Thymus (tissue), 11 donors: ENCODE measurements at regions not wholly inside any gene's neighbourhood (a gene's known extent, or its start where the extent isn't known, plus 50 kb on each side); places are given as distances from the start of the nearest gene placed in this dataset.

Experiments used
- DNase-seq, 9 donors: peaks; one replicate each; pipeline ENCODE4 v3.0.0-alpha.2; 2013; ENCODE audit warnings: low spot score in 9 of 9, low read depth in 6 of 9, missing footprints in 1 of 9
- H3K27ac ChIP-seq, 2 donors: one replicate each; pipeline ENCODE4 v1.5.1; 2013; ENCODE audit warnings: control low read depth in 1 of 2, low read depth in 1 of 2, low read length in 1 of 2, mild to moderate bottlenecking in 1 of 2, moderate library complexity in 1 of 2
- H3K27me3 ChIP-seq, 2 donors: one replicate each; pipeline ENCODE4 v1.5.1; 2013; ENCODE audit warnings: low read length in 1 of 2; ENCODE audit not compliant: control insufficient read depth in 2 of 2, insufficient read depth in 1 of 2
- H3K36me3 ChIP-seq, 2 donors: one replicate each; pipeline ENCODE4 v1.5.1; 2013; ENCODE audit warnings: low read length in 1 of 2, mild to moderate bottlenecking in 1 of 2, moderate library complexity in 1 of 2; ENCODE audit not compliant: control insufficient read depth in 2 of 2, insufficient read depth in 2 of 2
- H3K4me1 ChIP-seq, 2 donors: one replicate each; pipeline ENCODE4 v1.5.1; 2013; ENCODE audit warnings: low read length in 2 of 2; ENCODE audit not compliant: control insufficient read depth in 2 of 2, insufficient read depth in 2 of 2
- H3K4me3 ChIP-seq, 2 donors: one replicate each; pipeline ENCODE4 v1.5.1; 2013; ENCODE audit warnings: low read length in 2 of 2, control low read depth in 1 of 2, mild to moderate bottlenecking in 1 of 2
- H3K9me3 ChIP-seq, 2 donors: one replicate each; pipeline ENCODE4 v1.5.1; 2013; ENCODE audit warnings: low read length in 1 of 2, mild to moderate bottlenecking in 1 of 2; ENCODE audit not compliant: control insufficient read depth in 2 of 2, insufficient read depth in 1 of 2
- WGBS: extraction: QIAGEN DNeasy Blood & Tissue Kit; methylation state at CpG from one replicate; pipeline ENCODE4 v1.1.7; 2013; 5-methylcytosine and 5-hydroxymethylcytosine counted together
- donor health status: healthy.

DNA sequence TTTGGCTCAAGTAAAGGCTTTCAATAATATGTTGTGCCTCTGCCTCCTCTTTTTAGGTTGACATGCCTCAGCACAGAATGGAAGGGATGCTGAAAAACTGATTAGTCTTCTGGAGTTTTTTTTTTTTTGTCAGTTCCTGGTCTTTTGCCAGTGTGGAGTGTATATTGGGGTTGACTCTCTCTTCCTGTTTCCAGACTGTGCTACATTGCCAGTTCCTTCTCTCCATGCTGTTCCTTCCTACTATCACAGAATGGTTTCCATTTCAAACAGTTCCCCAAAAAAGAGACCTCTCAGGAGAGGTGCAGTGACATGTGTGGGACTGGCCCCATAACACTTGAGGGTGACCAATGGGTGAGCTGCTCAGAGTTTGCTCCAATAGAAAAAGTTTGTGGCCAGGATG, 101.7 kb upstream of the ETV3 start:
- no peaks in the 10 kb centered on the region for H3K27me3 ChIP-seq
- no peaks in the 10 kb centered on the region for H3K4me1 ChIP-seq
- no peak overlapping the region for H3K27ac ChIP-seq
- no peak overlapping the region for H3K4me3 ChIP-seq
- H3K36me3 ChIP-seq: no peaks in the 10 kb centered on the region
- DNase-seq: no peak
- H3K9me3 ChIP-seq: no peaks in the 10 kb centered on the region

DNA sequence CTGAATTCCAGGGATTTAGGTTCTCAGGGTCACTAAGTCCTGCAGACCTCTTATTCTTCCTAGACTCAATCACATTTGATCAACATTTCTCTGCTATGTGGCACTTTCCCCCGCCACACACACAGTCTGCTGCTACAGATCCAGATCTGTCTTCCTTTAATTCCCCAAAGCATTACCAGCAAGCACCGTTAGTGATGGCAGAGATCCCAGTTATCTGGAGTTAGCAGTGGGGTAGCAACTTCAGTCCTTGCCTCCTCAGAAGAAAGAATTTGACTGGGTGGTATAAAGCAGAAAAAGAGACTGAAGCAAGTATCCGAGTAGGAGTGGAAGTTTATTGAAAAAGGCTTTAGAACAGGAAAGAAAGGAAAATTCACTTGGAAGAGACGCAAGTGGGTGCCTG, 100.4 kb upstream of the ETV3 start:
- DNase-seq: no peak
- no peak overlapping the region for H3K4me3 ChIP-seq
- 97% methylated on average over 4 of the region's 4 CpGs for WGBS
- H3K9me3 ChIP-seq: no peaks in the 10 kb centered on the region
- no peaks in the 10 kb centered on the region for H3K4me1 ChIP-seq
- H3K36me3 ChIP-seq: no peaks in the 10 kb centered on the region
- no peaks in the 10 kb centered on the region for H3K27me3 ChIP-seq
- no peak overlapping the region for H3K27ac ChIP-seq

- Histone ChIP-seq H3K36me3 (no peaks in the 10 kb centered on the region), H3K4me3 (no peak overlapping the region), H3K27me3 (no peaks in the 10 kb centered on the region), H3K4me1 (no peaks in the 10 kb centered on the region), H3K27ac (no peak overlapping the region), H3K9me3 (no peaks in the 10 kb centered on the region)
- no peak for DNase-seq
- WGBS: 89% methylated on average over 3 of the region's 3 CpGs
Observed at GRCh38 chr1:157237981-157238380, 99.8 kb upstream of the ETV3 start.

DNA sequence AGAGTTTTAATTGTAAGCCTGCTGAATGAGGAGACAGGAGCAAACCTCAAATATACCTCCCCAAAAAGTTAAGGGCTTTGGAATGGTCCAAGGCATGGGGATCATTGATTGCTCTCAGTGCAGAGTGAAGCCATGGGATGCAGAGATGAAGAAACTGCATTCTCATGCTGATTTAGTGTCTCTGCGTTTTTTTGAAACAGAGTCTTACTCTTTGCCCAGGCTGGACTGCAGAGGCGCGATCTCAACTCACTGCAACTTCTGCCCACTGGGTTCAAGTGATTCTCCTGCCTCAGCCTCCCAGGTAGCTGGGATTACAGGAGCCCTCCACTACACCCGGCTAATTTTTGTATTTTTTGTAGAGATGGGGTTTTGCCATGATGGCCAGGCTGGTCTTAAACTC, 99.3 kb upstream of the ETV3 start:
- Histone ChIP-seq H3K27me3 (no peaks in the 10 kb centered on the region), H3K4me3 (no peak overlapping the region), H3K9me3 (no peaks in the 10 kb centered on the region), H3K27ac (no peak overlapping the region), H3K36me3 (no peaks in the 10 kb centered on the region), H3K4me1 (no peaks in the 10 kb centered on the region)
- DNase-seq: no peak
- 91% methylated on average over 4 of the region's 4 CpGs for WGBS

- 97% methylated on average over 4 of the region's 4 CpGs for WGBS
- no peak overlapping the region for H3K4me3 ChIP-seq
- H3K27ac ChIP-seq: no peak overlapping the region
- H3K36me3 ChIP-seq: no peaks in the 10 kb centered on the region
- H3K4me1 ChIP-seq: no peaks in the 10 kb centered on the region
- no peak for DNase-seq
- H3K27me3 ChIP-seq: no peaks in the 10 kb centered on the region
- H3K9me3 ChIP-seq: no peaks in the 10 kb centered on the region
Observed at GRCh38 chr1:157236072-157236471, 97.9 kb upstream of the ETV3 start.

DNA sequence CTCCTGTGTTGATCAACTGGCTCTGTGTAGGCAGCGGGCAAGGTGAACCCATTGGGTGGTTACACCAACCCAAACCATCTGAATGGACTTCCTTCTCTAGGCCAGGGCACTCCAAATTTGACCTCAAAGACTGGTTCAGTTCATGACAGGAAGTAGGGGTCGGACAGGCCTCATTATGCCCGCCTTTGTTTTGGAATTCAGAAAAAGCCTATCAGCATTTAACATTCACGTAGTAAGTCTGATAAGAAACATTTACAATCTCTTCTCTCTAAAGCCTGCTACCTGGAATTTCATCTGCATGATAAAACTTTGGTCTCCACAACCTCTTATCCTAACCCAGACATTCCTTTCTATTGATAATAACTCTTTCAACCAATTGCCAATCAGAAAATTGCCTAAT, 97.1 kb upstream of the ETV3 start:
- H3K36me3 ChIP-seq: no peaks in the 10 kb centered on the region
- no peaks in the 10 kb centered on the region for H3K4me1 ChIP-seq
- 89% methylated on average over 4 of the region's 4 CpGs for whole genome bisulfite sequencing

GRCh38 chr1:157234705-157235273, 96.6 kb upstream of the ETV3 start:
- 91% methylated on average over 3 of the region's 3 CpGs for WGBS
- no peak for DNase-seq
- no peaks in the 10 kb centered on the region for H3K27me3 ChIP-seq
- H3K9me3 ChIP-seq: no peaks in the 10 kb centered on the region
- no peak overlapping the region for H3K27ac ChIP-seq
- no peaks in the 10 kb centered on the region for H3K36me3 ChIP-seq
- H3K4me3 ChIP-seq: no peak overlapping the region
- no peaks in the 10 kb centered on the region for H3K4me1 ChIP-seq

More for the DNA sequence above, 97.1 kb upstream of the ETV3 start:
- Histone ChIP-seq H3K27me3 (no peaks in the 10 kb centered on the region), H3K27ac (no peak overlapping the region), H3K4me3 (no peak overlapping the region), H3K9me3 (no peaks in the 10 kb centered on the region)
- no peak for DNase-seq

DNA sequence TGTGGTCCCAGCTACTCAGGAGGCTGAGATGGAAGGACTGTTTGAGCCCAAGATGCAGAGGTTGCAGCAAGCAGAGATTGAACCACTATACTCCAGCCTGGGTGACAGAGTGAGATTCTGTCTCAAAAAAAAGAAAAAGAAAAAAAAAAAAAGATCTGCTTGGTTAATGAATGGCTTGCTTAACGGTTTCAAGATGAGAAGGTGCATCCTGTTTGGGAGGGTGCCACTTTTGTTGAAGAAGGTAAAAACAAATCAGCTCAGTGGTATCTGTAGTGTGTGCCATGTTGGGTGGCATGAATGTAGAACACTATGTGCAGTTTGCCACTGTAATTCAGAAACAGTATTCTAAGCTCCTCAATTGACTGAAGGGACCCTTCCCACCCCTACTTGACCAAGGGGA, 94.9 kb upstream of the ETV3 start:
- H3K36me3 ChIP-seq: no peaks in the 10 kb centered on the region
- 20% methylated on average over 1 of the region's 1 CpG for WGBS
- H3K27me3 ChIP-seq: no peaks in the 10 kb centered on the region
- no peak for DNase-seq
- H3K4me1 ChIP-seq: no peaks in the 10 kb centered on the region
- no peak overlapping the region for H3K4me3 ChIP-seq
- H3K27ac ChIP-seq: no peak overlapping the region
- H3K9me3 ChIP-seq: no peaks in the 10 kb centered on the region

DNA sequence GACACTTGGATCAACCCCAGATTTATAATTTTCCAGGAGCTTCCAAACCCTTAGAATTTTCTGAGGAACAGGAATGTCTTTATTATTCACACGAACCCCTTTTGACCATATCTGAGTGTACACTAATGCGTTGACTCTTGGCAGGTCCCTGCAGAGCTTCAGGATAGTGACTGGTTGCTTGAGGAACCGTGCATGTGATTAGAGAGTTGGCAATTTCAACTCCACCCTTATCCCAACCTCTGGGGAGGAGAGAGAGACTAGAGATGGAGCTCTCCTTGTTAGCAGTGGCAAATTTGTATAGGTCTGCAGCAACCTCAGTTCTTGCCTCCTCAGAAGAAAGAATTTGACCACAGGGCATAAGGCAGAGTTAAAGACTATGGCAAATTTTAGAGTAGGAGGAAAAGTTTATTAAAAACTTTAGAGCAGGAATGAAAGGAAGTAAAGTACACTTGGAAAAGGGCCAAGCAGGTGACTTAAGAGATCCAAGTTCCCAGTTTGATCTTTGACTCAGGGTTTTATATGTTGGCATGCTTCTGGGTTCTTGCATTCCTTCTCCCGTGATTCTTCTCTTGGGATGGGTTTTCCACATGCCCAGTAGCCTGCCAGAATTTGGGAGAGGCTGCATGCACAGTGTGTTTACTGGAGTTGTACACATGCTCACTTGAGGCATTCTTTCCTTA, 93.8 kb upstream of the ETV3 start:
- 90% methylated on average over 4 of the region's 4 CpGs for WGBS
- no peak for DNase-seq

More for the DNA sequence above, 93.8 kb upstream of the ETV3 start:
- no peaks in the 10 kb centered on the region for H3K4me1 ChIP-seq
- no peaks in the 10 kb centered on the region for H3K27me3 ChIP-seq
- H3K4me3 ChIP-seq: no peak overlapping the region
- H3K27ac ChIP-seq: no peak overlapping the region
- H3K36me3 ChIP-seq: no peaks in the 10 kb centered on the region
- H3K9me3 ChIP-seq: no peaks in the 10 kb centered on the region
